ENCODE measurements at regions not wholly inside any gene's neighbourhood (a gene's known extent, or its start where the extent isn't known, plus 50 kb on each side); places are given as distances from the start of the nearest gene placed in this dataset.

DNA sequence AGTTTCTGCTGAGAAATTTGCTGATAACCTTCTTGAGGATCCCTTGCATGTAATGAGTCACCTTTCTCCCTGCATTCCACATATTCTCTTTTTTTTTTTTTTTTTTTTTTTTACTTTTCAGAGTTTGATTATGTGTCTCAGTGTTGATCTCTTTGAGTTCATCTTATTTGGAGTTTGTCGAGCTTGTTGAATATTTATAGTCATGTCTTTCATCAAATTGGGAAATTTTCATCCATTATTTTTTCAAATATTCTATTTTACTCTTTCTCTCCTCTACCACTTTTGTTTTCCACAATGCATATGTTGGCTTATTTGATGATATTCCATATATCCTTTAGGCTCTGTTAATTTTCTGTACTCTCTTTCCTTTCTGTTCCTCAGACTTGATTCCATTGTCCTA, 136.1 kb downstream of the MAD2L1 start:
- TF ChIP-seq, protein P1, sequence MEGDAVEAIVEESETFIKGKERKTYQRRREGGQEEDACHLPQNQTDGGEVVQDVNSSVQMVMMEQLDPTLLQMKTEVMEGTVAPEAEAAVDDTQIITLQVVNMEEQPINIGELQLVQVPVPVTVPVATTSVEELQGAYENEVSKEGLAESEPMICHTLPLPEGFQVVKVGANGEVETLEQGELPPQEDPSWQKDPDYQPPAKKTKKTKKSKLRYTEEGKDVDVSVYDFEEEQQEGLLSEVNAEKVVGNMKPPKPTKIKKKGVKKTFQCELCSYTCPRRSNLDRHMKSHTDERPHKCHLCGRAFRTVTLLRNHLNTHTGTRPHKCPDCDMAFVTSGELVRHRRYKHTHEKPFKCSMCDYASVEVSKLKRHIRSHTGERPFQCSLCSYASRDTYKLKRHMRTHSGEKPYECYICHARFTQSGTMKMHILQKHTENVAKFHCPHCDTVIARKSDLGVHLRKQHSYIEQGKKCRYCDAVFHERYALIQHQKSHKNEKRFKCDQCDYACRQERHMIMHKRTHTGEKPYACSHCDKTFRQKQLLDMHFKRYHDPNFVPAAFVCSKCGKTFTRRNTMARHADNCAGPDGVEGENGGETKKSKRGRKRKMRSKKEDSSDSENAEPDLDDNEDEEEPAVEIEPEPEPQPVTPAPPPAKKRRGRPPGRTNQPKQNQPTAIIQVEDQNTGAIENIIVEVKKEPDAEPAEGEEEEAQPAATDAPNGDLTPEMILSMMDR (IDR thresholded peaks at IDR 0.05; ENCODE audit: low read depth, low read length): no peak
- no peak for TF ChIP-seq EZH2phosphoT487 (IDR thresholded peaks at IDR 0.05; ENCODE audit: low read depth)

Data from OCI-LY3 (cell line).